Right renal cortex interstitium (tissue), 3 donors: ENCODE measurements at regions not wholly inside any gene's neighbourhood (a gene's known extent, or its start where the extent isn't known, plus 50 kb on each side); places are given as distances from the start of the nearest gene placed in this dataset.

Experiments used
- DNase-seq, 3 donors: peaks; one replicate each; pipeline ENCODE4 v3.0.0-alpha.2; 2013; ENCODE audit warnings: low read depth in 3 of 3, low spot score in 2 of 3

GRCh38 chr6:105967917-105968602, 118.1 kb upstream of the PRDM1 start:
- DNase-seq = no peak

DNA sequence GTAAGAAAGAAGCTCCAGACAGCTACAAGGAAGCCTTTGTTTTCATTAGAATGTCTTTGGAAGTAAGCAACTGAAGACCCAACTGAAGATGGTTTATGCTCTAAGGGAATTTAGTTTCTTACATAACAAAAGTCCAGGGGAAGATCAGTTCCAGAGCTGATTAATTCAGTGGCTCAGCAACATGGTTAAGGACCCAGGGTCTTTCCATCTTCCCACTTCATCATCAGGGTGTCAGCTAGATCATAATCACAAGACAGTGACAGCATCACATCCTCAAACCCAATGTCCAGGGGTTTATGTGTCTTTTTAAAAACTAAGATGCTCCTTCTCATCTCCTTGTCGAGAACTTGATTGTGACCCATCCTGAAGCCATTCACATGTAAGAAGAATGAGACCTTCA, 119.7 kb upstream of the PRDM1 start:
- no peak for DNase-seq

DNA sequence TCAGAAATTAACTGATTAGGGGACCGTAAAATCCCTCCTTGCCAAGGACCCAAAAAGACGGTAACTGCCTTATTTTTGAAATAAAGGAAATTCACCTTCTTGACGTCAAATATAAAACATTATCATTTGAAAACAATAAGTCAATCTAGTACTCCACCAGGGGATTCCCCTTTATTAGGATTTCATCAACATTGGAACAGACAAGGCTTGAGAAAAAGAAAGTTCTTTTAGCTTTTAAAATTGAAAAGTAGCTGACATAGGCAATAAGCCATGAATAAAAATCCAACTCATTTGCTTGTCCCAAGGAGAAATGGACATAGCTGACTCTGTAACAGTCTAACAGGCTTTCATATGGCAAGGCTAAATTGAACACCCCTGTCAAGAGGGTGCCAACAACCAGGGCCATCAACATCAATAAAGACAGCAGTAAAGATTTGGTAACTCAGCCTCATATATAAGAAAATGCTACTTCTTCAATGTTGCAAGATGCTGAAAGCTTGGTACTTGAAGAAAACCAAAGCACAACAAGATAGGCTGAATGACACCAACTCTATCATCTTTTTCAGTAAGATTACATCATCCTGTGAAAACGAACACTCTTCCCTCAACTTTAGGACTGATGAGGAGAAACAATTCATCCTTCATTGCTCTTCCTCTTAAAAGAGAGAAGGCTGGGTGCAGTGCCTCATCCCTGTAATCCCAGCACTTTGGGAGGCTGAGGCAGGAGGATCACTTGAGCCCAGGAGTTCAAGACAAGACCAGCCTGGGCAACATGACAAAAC, 121.0 kb upstream of the PRDM1 start:
- DNase-seq = no peak

- no peak for DNase-seq
Measured at GRCh38 chr6:105954148-105954547, 132.0 kb upstream of the PRDM1 start.

- DNase-seq = no peak
Measured at GRCh38 chr6:105952772-105953690, 133.1 kb upstream of the PRDM1 start.

- DNase-seq = no peak
Measured at GRCh38 chr6:105952326-105952725, 133.8 kb upstream of the PRDM1 start.

GRCh38 chr6:105951322-105951721, 134.8 kb upstream of the PRDM1 start:
- DNase-seq = no peak

DNA sequence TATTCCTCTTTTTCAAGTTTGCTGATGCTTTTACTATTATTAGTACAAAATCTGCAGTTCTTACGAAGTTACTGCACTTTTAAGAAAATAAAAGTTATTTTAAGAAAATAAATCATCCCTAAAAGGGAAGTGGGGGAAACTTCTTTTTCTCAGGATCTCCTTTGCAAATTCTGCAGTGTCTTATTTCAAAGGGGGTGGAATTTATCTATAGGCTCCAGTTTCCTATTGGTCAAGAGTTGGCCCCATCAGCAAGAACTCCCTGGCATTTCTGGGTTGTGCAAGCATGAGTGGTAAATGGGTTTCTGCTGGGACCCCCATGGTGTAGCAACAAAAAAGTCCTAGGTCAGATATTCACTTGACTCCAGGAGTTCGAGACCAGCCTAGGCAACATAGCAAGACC, 136.3 kb upstream of the PRDM1 start:
- no peak for DNase-seq

- DNase-seq = no peak
Measured at GRCh38 chr6:105943514-105943913, 142.6 kb upstream of the PRDM1 start.

GRCh38 chr6:105941621-105942412, 144.3 kb upstream of the PRDM1 start:
- DNase-seq = no peak

GRCh38 chr6:105940990-105941389, 145.1 kb upstream of the PRDM1 start:
- no peak for DNase-seq

DNA sequence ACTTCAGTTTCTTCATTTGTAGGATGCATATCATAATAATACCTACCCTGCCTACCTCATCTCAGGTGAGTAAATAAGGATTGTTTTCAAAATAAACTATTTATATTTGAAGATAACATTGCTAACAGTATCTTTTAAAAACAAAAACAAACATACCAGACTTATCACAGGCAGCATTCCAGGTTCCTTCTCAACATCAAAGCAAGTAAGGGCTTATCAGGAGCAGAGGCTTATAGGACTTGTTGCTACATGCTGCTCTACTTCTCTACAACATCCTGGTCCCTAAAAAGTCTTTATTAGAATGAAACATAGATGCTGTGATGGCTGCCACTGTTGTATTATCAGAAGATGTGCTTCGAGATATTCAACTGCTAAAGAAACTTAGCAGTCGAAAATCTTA, 149.2 kb upstream of the PRDM1 start:
- no peak for DNase-seq

DNA sequence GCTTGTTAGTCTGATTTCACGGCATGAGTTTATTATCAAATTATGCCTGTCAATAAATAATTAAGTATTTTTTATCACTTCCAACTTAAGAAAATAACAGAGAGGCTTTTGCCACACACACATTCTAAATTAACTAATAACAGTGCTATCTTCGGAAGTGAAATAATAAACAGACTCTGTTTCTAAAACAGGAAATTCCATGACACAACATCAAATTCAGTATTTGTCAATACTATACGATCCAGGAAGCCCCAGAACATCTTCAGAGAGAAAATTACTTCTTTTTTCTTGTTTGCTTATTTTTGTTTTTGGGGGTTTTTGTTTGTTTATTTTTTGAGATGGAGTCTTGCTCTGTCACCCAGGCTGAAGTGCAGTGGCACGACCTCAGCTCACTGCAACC, 150.7 kb upstream of the PRDM1 start:
- DNase-seq = no peak

DNA sequence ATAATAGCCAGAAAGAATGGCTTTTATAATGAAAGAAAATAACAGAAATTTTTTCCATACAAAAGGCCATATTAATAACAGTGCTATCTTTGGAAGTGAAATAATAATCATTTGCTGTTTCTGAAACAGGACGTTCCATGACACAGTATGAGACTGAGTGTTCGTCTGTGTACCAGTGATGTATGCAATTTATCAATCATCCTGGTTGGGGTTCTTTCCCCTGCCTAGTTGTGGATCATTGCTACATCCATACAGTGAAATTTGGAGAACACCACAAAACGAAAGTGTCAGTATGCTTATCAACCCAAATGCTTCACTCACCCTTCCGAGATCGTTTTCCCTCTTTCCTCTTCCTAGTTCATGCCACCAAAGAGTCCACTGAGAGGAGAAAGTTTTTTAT, 151.4 kb upstream of the PRDM1 start:
- DNase-seq = no peak

DNA sequence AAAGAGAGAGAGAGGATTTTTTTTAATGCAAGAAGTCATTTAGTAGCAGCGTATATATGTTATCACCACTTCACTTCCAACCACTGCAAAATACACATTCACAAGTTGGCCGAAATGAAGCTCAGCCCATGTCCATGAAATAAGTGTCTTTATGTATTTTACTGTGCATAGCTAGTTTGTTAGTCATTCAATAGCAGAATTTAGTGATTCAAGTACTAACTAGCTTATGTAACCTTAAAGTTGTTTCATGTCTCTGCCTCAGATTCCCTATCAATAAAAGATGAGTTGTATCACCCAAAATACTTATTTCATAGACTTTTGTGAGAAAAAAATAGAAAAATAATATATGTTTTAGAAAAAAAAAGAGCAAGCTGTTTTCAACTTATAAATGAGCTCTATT, 153.7 kb upstream of the PRDM1 start:
- no peak for DNase-seq

- DNase-seq = no peak
Measured at GRCh38 chr6:105929626-105930025, 156.5 kb upstream of the PRDM1 start.

GRCh38 chr6:105926318-105926717, 159.8 kb upstream of the PRDM1 start:
- DNase-seq = no peak

GRCh38 chr6:105925706-105926105, 160.4 kb upstream of the PRDM1 start:
- DNase-seq = no peak

- no peak for DNase-seq
Measured at GRCh38 chr6:105921781-105922180, 164.4 kb upstream of the PRDM1 start.

DNA sequence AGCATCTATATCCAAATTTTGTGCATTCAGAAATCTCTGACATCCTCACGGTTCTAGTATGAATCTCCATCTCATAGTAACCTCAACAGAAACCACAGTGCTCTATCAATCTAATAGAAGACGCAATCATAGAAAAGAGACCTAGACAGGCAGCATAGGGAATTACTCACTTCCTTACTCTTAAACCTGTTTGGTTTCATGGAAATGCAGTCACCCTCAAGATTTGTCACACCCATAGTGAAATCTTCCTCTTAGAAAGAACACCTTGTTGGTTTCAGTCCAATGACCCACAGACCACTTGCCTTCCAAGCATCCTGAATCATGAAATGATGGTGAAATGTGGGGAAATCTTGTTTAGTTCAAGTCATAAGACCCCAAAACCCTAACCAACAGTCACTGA, 166.1 kb upstream of the PRDM1 start:
- no peak for DNase-seq
